ENCODE measurements at regions not wholly inside any gene's neighbourhood (a gene's known extent, or its start where the extent isn't known, plus 50 kb on each side); places are given as distances from the start of the nearest gene placed in this dataset.
A peak's percentile ranks its signal among the peaks of the same experiment; 100 is the strongest.

GRCh38 chr20:17807651-17808050 lies 107.9 kb downstream of the BANF2 start:
- ATAC-seq (no peak), DNase-seq (no peak)
- intact Hi-C loops (cut with DNase I, micrococcal nuclease), result no loop called here

- DNase-seq, result peak; percentile 42 to 62
- intact Hi-C loops (cut with DNase I, micrococcal nuclease), result no loop called here
- peak; percentile 22 for ATAC-seq
These were observed 107.1 kb downstream of the BANF2 start for GRCh38 chr20:17806739-17807441.

GRCh38 chr20:17806107-17806506 lies 106.3 kb downstream of the BANF2 start:
- intact Hi-C loops (cut with DNase I, micrococcal nuclease), result no loop called here
- DNase-seq (no peak), ATAC-seq (no peak)

GRCh38 chr20:17803765-17804164 lies 104.0 kb downstream of the BANF2 start:
- intact Hi-C loops (cut with DNase I, micrococcal nuclease), result no loop called here
- DNase-seq (no peak), ATAC-seq (no peak)

GRCh38 chr20:17799575-17800227 lies 99.9 kb downstream of the BANF2 start:
- no peak for ATAC-seq
- intact Hi-C loops (cut with DNase I, micrococcal nuclease), result no loop called here

GRCh38 chr20:17798601-17799000 lies 98.8 kb downstream of the BANF2 start:
- intact Hi-C loops (cut with DNase I, micrococcal nuclease), result no loop called here
- no peak for DNase-seq
- ATAC-seq, result peak; percentile 37

More at GRCh38 chr20:17799575-17800227, 99.9 kb downstream of the BANF2 start:
- no peak for DNase-seq

GRCh38 chr20:17797579-17797978 lies 97.8 kb downstream of the BANF2 start:
- ATAC-seq, result no peak
- intact Hi-C loops (cut with DNase I, micrococcal nuclease), result no loop called here
- no peak for DNase-seq

GRCh38 chr20:17797161-17797560 lies 97.4 kb downstream of the BANF2 start:
- intact Hi-C loops (cut with DNase I, micrococcal nuclease), result no loop called here
- ATAC-seq (peak; percentile 76), DNase-seq (no peak)

GRCh38 chr20:17796091-17796563 lies 96.4 kb downstream of the BANF2 start:
- ATAC-seq, result no peak
- no peak for DNase-seq
- intact Hi-C loops (cut with DNase I, micrococcal nuclease), result no loop called here

GRCh38 chr20:17795501-17796071 lies 95.8 kb downstream of the BANF2 start:
- ATAC-seq, result no peak
- intact Hi-C loops (cut with DNase I, micrococcal nuclease), result no loop called here
- DNase-seq, result no peak

GRCh38 chr20:17795003-17795402 lies 95.2 kb downstream of the BANF2 start:
- DNase-seq, result no peak
- intact Hi-C loops (cut with DNase I, micrococcal nuclease), result no loop called here
- ATAC-seq, result no peak

GRCh38 chr20:17794400-17794799 lies 94.6 kb downstream of the BANF2 start:
- DNase-seq, result no peak
- intact Hi-C loops (cut with DNase I, micrococcal nuclease), result no loop called here
- no peak for ATAC-seq

- ATAC-seq, result no peak
- DNase-seq, result no peak
- intact Hi-C loops (cut with DNase I, micrococcal nuclease), result no loop called here
These were observed 94.2 kb downstream of the BANF2 start for GRCh38 chr20:17793986-17794385.

GRCh38 chr20:17790296-17790695 lies 90.5 kb downstream of the BANF2 start:
- intact Hi-C loops (cut with DNase I, micrococcal nuclease), result no loop called here
- ATAC-seq (no peak), DNase-seq (no peak)

GRCh38 chr20:17787816-17788215 lies 88.0 kb downstream of the BANF2 start:
- no peak for DNase-seq
- intact Hi-C loops (cut with DNase I, micrococcal nuclease), result no loop called here
- ATAC-seq, result no peak

- DNase-seq (no peak), ATAC-seq (no peak)
- intact Hi-C loops (cut with DNase I, micrococcal nuclease), result no loop called here
These were observed 86.5 kb downstream of the BANF2 start for GRCh38 chr20:17786221-17786718.

Data from left colon (tissue), 2 donors.